GM21529 (cell line): ENCODE measurements at regions not wholly inside any gene's neighbourhood (a gene's known extent, or its start where the extent isn't known, plus 50 kb on each side); places are given as distances from the start of the nearest gene placed in this dataset.

Experiments
- ATAC-seq: cut with Tn5 transposase; IDR thresholded peaks from one replicate; pipeline ENCODE4 v1.9.1; 2021; ENCODE audit not compliant: unreplicated experiment

DNA sequence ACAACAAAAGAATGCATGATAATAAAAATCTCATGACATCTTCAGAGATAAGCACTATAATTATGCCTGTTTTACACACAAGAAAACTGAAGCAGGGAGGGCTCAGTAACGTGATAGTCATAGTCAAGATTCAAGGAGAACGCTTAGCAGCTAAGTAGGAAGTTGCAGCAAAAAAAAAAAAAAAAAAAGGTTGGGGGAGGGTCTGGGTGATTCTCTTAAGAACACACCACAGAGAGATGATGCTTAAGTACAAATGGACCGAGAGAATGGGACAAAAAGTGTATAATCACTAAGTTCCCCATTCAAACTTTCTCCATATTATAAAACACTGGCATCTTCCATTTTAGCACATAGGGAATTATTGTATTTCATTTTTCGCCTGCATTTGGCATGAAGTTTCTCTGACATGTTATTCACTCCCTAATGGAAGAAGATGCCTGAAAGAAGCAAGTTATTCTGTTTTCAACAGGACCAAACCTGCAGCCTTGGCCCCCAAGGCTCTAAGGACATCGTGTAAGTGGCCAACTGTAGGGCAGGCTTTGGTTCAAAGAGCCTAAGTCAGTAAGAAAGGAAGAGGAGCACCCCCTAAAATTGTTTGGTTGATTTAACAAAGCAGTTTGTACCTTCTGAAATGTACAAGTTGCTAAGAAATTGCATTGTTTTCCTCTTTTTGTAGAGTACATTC, 142.9 kb upstream of the TMPO start:
- no peak for ATAC-seq

- peak; percentile 61 for ATAC-seq
Observed at GRCh38 chr12:98373025-98373554, 142.3 kb upstream of the TMPO start.

DNA sequence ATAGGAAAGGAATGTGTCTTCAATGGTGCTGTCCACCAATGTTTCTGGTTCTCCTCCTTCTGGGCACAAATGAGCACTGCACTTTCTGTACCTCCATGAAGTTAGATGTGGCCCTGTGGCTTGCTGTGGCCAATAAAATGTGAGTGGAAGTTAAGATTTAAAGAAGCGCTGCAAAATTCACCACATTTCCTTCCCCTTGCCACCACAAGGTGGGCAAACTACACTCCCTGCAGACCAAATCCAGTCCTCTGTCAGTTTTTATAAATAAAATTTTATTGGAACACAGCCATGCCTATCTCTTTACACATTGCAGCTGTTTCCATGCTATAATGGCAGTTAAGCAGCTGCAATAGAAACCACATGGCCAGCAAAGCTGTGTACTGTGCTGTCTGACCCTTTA, 141.4 kb upstream of the TMPO start:
- ATAC-seq: no peak

- no peak for ATAC-seq
Observed at GRCh38 chr12:98379106-98379505, 136.3 kb upstream of the TMPO start.

- ATAC-seq: no peak
Observed at GRCh38 chr12:98385641-98386040, 129.7 kb upstream of the TMPO start.

DNA sequence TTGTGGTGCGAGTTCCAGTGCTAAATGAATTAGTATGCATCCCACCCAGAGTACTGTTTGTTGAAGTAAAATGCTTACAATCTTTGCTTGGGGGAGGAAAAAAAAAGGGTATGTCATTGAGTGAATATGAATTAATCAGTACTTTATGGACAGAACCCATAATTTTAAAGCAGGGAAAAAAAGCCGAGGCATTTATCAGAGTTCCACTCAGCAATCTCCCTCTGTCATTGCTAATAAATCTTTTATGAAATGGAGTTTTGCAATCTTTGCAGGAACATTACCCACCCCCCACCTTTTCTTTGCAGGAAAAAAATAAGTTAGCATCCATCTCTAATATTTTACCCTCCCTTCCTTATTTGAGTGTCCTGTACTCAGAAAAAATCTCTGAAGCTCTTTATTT, 127.9 kb upstream of the TMPO start:
- ATAC-seq: no peak

GRCh38 chr12:98388126-98388525, 127.3 kb upstream of the TMPO start:
- no peak for ATAC-seq

DNA sequence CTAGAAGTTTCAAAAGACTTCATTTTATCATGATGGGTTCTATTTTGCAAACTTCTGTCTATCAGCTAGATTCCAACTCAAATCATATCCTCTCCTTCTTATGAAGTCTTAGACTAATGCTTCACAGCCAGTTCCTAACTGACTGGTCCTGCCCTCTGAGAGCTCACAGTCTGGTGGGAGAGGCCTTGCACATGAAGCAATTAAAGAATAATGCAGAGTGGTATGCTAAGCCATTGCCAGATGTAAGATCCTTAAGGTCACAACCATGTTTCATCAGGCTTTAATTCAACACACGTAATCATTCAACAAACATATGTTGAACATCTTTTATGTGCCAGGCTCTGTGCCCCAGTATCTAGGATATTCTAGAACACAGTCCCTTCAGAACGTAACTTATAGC, 125.8 kb upstream of the TMPO start:
- ATAC-seq: no peak

DNA sequence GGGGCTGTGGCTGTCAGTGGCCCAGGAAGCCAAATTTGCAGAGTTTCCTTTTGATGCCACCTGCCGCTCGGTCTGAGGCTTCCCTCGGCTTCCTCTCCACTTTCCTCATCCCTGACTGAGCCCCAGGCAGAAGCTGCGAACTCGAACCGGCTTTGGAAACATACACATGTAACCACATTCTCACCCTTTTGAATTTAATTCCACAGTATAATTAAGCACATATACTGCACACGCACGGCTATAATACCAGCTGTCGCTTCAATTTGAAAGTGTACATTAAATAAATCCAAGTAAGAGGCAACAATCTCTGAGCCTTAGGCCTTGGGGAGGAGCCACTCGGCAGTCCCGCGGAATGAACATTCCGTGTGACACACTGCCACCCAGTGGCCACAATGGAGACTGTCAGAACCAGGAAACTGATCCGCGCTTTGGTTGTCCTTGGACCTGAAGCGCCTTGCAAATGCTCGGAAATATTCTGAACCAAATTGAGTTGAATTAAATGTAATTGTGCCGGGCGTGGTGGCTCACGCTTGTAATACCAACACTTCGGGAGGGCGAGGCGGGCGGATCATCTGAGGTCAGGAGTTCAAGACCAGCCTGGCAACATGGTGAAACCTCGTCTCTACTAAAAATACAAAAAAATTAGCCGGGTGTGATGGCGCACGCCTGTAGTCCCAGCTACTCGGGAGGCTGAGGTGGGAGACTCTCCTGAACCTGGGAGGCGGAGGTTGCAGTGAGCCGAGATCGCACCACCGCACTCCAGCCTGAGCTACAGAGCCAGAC, 117.9 kb upstream of the TMPO start:
- ATAC-seq: peak; percentile 90

DNA sequence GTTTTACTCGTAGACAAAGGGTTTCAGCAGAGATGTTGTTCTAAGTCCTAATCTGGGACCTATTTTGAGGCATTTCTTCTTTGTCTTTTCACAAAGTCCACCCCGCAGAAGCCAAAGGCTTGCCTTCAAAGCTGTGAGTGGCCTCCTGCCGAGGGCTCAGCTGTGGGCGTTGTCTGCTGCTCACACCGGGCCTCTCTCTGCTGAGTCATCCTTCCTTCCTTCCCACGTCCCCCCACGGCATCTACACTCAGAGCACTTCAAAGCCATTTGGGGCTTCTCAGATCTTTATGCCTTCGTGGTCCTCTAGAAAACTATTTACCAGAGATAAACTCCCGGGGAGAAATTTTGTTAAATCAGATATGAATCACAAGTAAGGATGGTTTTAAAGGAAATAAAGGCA, 115.9 kb upstream of the TMPO start:
- no peak for ATAC-seq

GRCh38 chr12:98401427-98401826, 114.0 kb upstream of the TMPO start:
- ATAC-seq: no peak

DNA sequence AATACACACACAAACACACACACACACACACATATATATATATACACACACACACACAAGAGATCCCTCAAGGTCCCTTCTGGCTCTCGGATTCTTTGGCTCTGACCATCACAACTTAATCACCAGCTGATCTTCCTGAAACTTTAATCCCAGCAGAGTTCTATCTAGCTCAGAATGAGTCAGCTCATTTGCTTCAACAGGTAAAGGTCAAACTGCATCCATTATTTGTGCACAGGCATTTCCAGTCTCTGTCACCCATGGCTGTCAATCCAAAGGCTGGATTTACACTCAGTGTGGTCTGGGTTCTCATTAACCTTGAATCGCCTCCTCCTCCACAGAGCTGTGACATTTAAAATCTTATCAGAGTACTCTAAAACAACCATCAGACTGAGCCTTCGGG, 113.3 kb upstream of the TMPO start:
- no peak for ATAC-seq

GRCh38 chr12:98402671-98403070, 112.7 kb upstream of the TMPO start:
- no peak for ATAC-seq

GRCh38 chr12:98403385-98403784, 112.0 kb upstream of the TMPO start:
- ATAC-seq: no peak

DNA sequence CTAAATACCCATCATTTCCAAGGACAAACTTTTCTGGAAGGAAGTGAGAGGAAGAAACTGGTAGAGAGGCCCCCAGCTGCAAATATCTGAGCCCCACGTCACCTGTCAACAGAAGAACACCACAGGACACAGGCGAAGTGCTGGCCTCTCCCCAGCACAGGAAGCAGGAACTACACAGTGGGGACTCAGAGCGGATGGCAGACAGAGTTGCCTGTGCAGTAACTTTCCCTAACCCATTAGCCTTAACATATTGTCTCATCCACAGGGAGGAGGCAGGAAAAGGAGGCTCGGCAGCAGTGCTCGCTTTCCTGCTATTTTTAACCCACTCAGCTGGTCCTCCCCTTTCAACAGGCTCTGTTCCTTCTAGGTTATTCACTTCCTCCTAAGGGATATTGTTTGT, 111.5 kb upstream of the TMPO start:
- peak; percentile 37 for ATAC-seq

DNA sequence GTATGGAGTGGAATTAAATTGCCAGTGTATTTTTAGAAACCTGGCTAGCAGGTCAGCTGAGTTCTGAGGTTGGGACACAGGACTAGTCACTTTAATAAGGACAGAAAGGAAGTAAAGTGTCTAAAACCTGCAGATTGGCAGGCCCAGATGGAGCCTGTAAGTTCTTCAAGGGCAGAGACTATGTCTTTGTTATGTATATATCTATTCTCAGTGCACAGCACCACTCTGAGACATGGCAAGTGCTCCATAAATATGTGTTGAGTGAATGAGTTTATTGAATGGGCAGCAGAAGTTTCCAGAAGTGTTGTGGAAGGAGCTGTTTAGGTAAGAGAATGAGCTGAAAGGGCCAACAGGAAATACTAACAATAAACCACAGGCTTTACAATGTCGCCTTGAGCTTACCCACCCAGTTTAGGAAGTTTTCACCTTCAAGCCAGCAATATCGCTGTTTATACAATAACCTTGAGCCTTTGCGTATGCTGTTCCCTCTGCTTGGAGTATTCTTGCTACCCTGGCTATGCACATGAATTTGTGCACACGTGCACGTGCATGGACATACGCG, 109.5 kb upstream of the TMPO start:
- no peak for ATAC-seq

DNA sequence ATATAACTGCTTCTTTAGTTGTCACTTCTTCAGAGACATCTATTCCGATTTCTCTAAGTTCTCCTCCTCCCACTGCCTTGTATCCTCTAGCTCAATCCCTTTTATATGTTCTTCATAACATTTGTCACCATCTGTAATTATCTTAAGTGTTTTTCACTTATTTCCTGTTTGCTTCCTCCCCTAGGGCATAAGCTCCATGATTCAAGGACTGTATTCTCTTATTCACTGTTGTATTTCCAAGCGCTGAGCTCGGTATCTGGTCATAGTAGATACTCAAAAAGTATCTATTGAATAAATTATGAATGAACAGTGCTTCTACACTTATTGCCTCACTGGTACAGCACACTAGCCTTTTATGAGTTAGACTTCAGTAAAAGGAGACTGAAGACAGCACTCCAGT, 109.0 kb upstream of the TMPO start:
- no peak for ATAC-seq

GRCh38 chr12:98408681-98409080, 106.7 kb upstream of the TMPO start:
- no peak for ATAC-seq

DNA sequence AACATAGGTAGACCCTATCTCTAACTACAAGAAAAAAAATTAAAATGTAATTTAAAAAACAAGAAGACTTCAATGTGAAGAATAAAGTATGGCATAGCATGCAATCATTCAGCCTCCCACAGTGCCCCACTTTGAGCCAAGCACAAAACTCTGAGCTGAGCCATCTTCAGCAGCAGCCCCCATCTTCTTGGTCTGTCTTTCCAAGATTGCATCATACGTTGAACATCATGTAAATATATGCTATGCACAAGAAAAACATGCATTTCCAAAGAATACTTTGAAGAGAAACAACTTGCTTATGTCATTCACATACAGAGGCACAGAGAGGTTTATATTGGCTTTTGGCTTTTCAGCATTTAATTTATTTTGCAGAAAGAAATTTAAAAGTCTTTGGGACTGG, 105.8 kb upstream of the TMPO start:
- ATAC-seq: no peak

GRCh38 chr12:98410356-98410755, 105.0 kb upstream of the TMPO start:
- ATAC-seq: no peak

GRCh38 chr12:98416845-98417244, 98.5 kb upstream of the TMPO start:
- no peak for ATAC-seq

DNA sequence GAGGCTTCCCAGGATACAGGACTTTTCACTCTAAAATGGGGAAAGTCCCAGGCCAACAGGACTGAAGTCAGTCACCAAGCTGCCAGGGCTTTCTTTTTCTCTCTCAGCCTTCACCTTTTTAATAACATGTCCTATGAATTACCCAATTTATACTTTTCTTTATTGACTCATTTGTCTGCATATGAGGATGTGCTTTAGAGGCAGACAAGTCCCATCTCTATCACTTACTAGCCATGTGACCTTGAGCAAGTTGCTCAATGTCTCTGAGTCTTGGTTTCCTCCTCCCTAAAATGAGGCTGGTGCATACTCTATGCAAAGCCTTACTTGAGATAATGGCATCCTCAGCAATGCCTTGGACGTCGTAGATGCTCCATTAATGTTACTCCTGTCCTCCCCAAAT, 98.1 kb upstream of the TMPO start:
- ATAC-seq: no peak
